Hematopoietic multipotent progenitor cell treated with erythropoietin and hydrocortisone succinate and interleukin-3 and kit ligand, for 6 days (in vitro differentiated cells): ENCODE measurements at regions not wholly inside any gene's neighbourhood (a gene's known extent, or its start where the extent isn't known, plus 50 kb on each side); places are given as distances from the start of the nearest gene placed in this dataset.

Experiments used
- DNase-seq: peaks from one replicate; pipeline ENCODE4 v3.0.0-alpha.2; 2015

DNA sequence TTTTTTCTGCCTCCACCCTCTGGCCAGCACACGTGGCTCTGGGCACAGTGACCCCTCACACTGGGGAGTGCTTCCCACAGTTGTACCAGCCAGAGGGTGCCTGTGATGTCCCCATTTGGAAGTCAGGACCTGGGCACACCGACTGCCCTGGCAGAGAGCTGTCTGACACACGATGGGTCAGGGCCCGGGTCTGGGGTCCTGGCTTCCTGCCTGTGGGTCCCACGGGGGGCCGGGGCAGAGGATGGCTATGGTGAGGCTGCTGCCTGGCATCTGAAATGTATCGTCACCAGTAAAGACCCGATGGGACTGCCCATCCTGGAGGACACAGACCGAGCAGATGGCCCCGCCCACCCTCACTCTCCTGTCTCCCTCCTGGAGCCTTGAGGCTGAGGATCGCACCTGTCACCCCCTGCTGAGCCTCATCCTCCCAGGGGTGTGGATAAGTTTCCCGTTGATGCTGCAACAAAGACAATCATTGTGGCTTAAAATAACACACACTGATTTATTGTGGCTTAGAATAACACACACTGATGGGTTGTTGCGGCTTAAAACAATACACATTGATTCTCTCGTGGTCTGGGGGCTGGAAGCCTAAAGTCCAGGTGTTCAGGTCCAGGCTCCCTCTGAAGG lies 88.8 kb upstream of the TTC34 start:
- no peak for DNase-seq

DNA sequence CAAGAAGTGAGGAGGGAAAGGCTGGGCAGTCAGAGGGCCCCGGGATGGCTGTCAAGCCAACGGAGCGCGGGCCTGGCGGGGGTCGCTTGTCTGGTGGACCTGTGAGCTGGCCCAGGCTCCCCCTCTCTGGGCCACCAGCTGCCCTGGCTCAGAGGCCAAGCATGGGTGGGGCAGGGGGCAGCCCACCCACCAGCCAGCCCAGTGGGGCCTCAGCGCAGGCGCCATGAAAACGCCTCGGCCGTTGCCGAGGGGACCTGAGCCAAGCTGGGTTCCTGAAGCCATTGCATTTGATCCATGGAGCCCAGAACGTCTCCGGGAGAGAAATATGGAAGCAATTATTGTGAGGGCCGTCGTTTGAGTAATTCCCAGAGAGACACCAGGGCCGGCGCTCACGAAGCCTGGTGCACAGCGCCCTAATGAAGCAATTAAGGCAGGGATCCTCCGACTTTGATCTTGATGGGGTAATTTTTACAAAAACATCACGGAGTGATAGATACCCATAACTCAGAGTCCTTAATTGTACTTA lies 90.5 kb upstream of the TTC34 start:
- no peak for DNase-seq

DNA sequence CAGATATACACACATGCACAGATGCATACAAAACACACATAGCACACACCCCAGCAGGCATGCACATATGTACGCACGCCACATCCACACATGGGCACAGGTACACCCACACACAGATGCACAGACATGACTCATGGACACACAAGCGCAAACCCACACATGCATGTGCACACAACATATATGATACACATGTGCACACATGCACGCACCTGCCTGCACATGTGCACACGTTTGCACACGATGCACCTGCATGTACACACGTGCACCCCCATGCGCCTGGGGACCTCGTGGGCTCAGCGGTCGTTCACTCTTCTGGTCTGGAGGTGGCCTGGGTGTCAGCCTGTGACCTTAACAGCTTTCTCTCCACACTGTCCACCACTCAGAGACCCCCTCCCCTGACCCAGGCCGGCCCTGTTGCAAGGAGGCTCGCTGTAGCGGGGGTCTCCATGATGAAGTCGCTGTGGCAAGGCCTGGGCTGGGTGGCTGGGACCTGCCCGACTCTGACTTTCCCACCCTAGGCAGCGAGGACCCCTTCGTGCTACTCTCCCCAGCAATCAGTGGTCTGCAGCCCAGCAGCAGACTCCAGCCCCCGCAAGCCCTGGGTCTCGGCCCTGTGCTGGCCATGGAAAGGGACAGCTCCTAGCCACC lies 92.1 kb upstream of the TTC34 start:
- no peak for DNase-seq

DNA sequence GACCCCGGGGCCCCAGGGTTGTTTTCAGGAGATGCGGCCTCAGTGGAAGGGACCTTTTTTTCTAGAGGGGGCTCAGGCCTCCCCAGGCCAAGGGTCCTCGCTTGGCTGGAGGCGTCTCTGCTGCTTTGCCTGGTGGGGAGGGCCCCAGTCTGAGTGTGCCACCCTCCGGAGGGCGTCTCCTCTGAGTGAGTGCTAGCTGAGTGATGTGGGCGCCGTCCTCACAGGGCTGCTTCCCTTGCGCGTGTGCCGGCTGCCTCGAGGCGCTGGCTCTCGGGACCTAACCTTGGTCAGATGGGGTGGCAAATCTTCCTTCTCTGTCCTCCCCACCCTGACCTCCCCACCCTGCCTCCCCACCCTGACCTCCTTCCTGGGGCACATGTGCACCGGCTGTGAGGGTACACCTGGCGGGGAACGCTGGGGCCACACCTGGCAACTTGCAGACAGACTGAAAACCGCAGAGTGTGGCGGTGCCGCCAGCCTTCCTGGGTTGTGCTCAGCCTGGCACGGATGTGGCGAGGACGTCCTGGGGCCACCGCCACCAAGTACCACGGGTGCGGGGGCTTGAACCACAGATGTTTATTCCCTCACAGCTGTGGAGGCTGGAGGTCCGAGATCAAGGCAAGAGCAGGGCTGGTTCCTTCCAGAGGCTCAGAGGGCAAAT lies 93.0 kb upstream of the TTC34 start:
- DNase-seq, result no peak

DNA sequence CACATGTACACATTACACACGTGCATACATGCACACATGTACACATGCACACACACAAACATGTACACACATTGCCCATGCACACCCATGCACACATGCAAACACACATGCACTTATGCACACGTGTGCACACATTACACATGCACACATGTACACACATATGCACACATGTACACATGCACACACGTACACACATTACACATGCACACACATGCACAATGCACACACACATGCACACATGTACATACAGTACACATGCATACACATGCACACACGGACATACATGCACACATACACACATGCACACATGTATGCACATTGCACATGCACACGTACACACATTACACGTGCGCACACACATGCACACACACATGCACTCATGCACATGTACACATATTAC lies 95.3 kb upstream of the TTC34 start:
- no peak for DNase-seq

DNA sequence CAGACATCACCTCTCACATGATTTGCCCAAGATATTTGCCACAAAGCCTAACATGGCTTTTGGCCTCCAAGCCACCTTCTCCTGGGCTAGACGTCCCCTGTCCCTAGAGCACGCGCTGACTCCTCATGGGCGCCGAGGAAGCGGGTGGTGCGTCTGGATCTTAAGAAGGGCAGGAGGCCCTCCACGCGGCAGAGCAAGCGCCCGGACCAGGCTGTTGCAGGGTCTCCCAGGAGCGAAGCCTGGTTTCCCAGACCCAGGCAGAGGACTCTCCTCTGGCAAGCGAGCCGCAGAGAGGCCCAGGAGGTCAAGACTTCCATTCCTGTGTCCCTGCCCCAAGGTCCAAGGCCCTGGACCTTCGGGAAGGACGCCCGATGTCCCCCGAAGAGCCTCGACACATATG lies 101.7 kb upstream of the TTC34 start:
- DNase-seq, result no peak

DNA sequence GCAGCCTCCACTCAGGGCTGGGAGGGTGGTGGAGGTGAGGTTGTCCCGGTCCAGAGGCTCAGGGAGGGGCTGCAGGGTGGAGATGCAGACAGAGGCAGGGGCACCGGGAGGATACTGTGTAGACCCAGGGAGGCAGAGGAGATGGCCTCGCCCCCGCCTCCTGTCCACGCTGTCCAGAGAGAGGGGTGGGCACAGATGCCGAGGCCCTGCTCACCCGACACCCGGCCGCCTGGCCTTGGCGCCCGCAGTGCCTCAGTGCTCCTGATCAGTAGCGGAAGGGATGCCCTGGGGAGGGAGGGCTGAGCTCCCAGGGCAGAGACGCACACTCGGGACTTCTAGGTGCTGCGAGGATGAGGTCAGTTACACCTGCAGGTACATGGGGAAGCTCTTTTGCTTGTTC lies 102.7 kb upstream of the TTC34 start:
- no peak for DNase-seq

DNA sequence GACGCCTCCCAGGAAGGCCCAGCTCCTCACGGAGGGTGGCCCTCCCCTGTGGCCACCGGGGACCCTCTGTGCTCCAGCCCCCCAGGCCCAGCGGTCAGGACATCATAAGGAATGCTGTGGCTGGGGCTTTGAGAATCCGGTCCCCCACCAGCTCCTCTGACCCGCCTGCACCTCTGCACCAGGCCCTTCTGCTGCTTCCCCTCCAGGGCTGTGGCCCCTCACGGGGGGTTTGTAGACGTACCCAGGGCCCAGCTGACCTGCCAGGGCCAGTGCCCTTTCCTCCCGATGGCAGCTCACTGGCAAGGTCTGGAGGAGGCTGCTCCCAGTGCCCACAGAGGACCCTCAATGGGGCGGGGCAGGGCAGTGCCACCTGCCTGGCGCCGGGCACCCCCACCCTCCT lies 103.9 kb upstream of the TTC34 start:
- no peak for DNase-seq

DNA sequence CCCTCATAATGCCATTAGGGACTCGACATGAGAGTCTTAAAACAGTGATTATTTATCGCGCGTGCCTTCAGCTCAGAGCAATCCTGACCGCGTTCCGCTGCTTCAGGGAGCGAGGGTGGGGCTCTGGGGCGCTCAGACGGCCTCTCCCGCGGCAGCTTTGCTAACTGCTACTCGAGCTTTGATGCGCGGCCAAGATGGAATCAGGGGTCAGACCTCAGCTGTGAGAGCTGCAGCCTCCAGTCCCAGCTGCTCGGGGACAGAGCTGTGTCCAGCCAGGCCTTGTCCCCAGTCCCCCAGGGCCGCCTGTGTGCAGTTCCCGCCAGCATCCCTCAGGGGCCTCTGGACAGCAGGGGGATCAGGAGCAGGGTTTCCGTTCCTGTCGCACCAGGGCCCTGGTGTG lies 104.6 kb upstream of the TTC34 start:
- no peak for DNase-seq

DNA sequence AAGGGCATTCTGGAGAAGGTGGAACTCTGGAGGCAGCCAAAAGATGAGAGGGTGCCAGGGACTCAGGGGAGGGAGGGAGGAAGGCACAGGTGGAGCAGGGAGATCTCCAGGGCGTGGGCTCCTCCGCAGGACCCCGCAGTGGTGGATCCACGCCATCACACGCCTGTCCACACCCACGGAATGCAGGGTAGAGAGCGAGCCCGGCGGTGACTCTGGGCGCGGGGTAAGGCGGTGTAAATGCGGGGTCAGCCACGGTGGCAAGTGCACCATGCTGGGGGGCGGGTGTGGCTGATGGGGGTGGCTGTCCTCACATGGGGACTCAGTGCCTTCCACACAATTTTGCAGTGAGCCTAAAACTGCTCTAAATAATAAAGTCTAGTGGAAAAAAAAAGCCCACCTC lies 105.1 kb upstream of the TTC34 start:
- no peak for DNase-seq

DNA sequence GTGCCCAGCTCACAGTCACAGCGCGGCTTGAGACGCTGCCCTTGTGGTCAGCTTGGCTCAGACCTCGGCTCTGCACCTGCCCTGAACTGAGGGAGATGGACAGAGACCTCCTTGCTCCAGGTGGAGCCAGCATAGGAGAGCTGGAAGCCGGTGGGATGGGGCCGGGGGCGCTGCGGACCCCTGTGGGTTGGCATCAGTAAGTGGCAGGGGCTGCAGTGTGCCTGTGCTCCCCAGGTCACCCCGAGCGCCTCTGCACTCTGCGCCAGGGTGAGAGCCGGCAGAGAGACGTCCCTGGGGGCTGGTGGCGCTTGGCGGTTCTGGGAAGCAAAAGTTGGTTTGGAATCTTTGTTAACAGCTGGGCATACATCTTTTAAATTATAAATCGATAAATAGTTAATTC lies 105.6 kb upstream of the TTC34 start:
- no peak for DNase-seq

DNA sequence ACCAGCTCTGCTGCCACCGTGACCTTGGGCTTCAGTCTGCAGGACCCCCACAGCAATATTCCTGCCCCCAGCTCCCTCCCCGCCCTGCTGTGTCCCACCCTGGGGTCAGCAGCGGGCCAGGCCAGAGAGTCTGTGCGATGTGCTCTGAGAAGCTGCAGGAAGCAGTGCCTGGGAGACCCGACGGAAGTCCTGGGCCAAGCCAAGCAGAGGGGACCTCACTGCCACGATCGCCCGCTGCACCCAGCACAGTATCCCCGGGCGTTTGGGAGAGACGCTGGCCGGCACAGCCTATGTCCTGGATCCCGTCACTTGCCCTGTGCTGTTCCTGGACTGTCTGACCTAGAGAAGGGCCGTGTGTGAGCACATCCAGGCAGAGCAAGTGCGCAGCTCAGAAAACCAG lies 106.6 kb upstream of the TTC34 start:
- no peak for DNase-seq

DNA sequence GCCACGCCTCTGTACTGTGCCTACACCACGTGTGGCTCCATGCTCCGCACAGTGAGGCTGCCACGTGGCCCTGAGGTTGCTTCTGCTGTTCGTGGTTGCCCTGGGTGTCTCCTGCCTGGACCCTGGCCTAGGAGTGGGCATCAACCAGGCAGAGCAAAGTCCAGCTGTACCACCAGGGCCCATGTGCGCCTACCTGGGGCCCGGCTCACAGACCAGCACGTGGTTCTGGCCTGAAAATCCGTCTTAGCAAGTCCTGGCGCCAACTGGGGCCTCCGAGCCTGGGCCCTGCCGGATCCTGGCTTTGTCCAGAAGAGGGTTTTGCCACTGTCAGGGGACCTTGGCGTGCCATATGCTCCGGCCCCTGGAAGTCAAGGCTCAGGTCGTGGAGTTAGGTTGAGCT lies 107.1 kb upstream of the TTC34 start:
- no peak for DNase-seq

DNA sequence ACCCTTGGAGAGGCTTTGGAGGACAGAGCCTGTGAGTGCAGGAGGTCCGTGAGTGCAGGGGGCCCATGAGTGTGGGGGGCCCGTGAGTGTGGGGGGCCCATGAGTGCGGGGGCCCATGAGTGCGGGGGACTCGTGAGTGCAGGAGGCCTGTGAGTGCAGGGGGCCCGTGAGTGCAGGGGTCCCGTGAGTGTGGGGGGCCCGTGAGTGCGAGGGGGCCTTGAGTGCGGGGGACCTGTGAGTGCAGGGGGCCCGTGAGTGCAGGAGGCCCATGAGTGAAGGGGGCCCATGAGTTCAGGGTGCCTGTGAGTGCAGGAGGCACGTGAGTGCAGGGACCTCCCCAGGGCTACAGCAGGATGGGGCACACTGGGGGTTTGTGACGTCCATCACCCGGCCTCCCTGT lies 108.3 kb upstream of the TTC34 start:
- no peak for DNase-seq

DNA sequence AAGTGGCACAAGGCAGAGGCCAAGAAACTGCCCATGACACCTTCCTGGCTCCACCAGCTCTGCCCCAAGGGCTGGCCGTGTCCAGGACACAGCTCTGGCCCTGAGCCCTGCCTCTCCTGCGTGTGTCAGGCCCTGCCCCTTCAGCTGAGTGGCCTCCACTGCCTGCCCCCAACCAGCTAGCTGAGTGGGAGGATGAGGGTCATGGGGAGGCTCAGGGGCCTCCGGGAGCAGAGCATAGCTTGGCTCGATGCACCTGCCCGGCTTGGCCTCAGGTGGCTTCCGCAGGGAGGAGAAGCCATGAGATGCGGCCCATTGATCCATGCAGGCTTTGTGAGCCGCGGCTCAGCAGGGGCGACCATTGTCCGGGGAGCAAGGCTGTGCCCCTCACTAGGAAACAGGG lies 108.7 kb upstream of the TTC34 start:
- DNase-seq, result no peak

DNA sequence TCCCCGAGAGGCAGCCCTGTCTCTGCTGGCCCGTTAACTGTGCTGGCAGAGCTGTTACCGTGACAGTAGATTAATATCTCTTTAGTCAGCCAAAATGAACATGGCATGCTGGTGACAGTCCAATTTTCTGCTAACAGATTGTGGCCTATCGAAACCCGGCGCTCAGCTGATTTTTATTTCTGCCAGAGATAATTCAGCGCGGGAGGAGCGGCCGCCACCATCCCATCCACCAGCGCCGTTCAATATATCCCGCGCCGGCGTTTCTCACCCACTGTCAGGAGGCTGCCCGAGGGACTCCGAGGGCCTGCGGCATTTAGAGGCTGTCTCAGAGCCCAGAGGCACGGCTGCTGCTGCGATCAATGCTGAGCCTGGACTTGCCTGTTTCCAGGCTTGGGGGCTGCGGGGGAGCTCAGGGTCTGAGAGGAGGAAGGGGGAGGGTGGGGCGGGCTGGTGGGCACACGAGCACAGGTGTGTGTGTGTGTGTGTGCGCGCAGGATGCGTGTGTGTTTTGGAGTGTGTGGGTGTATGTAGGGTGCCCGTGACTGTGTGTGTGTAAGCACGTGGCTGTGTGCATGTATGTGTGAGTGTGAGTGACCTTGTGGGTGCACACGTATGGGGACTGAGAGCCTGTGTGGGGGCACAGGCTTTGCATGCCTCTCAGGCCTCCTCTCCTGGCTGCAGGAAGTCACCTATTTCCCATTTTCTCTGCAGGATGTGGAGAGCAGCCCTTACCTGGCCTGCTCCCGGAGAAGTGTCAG lies 109.7 kb upstream of the ACTRT2 start:
- DNase-seq, result no peak

DNA sequence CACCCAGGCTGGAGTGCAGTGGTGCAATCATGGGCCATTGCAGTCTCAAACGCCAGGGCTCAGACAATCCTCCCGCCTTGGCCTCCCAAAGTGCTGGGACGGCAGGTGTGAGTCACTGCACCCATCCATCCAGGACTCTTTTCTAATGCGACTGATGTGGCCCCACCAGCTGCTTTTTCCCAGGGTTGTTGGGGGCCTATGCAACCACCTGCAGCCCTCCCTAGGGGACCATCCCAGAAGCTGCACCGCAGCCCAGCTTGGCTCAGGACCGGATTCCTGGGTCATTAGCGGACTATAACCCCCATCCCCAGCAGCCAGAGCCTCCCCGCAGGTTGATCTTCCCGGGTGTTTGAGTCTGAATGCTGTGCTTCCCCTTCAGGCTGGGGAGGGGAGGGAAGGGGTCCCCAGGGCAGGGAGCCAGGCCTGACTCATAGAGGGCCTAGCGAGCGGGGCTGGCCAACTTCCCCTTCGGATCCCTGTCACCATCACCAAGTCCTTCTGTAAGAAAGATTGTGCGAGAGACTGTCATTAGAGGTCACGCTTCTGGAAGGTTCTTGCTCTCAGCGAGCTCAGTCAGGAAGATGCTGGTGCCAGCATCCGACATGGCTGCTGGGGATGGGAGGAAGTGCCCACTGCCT lies 108.7 kb upstream of the ACTRT2 start:
- peak; percentile 25 for DNase-seq

DNA sequence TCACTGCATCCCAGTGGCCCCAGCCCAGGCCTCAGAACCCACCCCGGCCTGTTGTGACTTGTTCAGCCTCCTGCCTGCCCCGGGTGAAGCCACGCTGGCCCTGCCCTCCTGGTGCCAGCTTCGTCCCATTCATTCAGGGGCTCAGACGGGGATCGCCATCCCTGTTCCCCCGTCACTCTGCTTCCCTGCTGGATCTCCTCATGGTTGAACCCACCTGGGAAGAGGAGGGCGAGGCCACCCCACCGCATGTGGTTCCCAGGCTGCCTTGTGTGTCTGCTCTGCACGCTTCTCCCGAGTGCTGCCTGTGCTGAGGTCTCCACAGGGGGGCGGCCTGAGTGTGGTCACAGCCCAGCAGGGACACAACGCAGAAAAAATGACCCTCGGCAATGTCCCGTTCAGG lies 108.2 kb upstream of the ACTRT2 start:
- DNase-seq, result no peak

DNA sequence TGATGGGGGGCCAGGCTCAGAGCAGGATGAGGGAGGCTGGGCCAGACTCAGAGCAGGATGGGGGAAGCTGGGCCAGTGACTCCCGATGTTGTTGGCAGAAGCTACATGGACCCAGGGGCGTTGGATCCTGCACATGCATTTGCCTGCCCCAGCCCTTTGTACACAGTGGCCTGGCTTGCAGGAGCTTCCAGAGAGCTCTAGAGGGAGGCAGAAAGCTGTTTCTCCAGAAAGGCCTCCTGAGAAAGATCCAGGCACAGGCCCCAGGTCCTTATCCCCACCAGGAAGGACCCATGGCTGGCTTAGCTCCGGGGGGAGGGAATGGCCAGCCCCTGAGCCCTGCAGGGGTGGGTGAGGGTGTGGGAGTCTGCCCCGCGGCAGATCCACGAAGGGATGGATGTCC lies 106.6 kb upstream of the ACTRT2 start:
- no peak for DNase-seq

DNA sequence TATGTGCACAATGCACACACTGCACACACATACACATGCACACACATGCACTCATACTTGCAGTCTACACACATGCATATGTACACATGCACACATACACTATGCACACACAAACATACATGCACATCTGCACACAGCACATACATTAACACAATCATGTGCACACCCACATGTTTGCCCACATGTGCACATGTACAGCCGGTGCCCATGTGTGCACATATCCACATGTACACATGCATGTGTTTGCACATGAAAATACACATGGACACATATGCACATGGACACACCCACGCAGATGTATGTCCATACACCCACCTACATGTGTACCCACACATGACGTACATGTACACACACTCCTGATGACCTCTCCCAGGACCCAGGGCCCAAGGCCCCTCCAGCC lies 105.1 kb upstream of the ACTRT2 start:
- DNase-seq, result no peak

DNA sequence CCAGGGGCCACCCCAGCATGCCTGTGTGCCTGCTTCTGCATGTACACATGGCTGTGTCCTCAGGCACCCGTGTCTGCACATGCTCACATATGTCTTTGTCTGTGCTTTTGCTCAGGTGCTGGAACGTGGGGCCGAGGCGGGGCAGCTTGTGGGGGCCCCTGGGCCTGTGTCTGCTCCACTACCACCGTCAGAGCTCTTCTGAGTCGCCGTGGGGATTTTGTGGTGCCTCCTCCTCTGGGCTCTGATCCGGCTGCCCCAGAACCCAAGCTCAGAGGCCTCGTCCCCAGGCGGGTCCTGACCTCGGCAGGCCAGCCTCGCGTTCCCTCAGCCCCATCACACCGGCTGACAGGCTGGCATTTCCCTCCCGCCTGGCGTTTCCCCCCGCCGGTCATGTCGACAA lies 104.6 kb upstream of the ACTRT2 start:
- no peak for DNase-seq

DNA sequence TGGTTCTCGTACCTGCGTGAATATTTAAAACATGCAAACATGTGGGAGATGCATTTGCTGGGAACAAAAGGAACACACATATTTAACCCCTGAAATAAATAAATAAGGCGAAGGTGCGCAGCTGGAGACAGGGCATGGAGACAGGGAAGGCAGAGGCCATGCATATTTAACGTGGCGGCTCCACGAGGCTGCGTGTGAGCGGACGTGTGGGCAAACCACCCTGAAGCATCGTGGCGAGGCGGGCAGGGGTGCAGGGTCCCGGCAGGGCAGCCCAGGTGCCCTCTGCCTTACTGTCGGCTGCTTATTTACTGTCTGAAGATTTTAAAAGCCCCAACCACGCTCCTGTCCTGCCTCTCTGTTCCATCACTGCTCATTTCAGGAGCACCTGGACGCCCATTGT lies 104.0 kb upstream of the ACTRT2 start:
- DNase-seq, result no peak

DNA sequence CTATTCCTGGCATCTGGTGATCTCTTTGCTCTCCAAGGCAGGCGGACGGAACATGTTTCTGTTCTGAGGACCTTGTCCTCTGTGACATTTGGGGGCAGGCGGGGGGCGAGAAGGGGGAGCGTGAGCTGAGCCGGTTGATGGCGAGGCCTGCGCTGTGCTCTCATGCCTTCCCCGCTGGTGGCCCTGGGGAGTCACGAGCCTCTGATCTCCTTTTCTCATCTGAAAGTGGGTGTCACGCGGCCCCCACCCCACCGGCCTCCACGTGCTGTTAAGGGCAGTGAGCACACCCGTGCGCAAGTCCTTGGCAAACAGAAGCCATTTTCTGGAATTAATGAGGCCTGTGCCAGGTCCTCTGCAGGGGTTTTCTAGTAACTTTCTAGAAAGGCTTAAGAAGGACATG lies 102.8 kb upstream of the ACTRT2 start:
- no peak for DNase-seq
